ENCODE measurements at regions not wholly inside any gene's neighbourhood (a gene's known extent, or its start where the extent isn't known, plus 50 kb on each side); places are given as distances from the start of the nearest gene placed in this dataset.

DNA sequence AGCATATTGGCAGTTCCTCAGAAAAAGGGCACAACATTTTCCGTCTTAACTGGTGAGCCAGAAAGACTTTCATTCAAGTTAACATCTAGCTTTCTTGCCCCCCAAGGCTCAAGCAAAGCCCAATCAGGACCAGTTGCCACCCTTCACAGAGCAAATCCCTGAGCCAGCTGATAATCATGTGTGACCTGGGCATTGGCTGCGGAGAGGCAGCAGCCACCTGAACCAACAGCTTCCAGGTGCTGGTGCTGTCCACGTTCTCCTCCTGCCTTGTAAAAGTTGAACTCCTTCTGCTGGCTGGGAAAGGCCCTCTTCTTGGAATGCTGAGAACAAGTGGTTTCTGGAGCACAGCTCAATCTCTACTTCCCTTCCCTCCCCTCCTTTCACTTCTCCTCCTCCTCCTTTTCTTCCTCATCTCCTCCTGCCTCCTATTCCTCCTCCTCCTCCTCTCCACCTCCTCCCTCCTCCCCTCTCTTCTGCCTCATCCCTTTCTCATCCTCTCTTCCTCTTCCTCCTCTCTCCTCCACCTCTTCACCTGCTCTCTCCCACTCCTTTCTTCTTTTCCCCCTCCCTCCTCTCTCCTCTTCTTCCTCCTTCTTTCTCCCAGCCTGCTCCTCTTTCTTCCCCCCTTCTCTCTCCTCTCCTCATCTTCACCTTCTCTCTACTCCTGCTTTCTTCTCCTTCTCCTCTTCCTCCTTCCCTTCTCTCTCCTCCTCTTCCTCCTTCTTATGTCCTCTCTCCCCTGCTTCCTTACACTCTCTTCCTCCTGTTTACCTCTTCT, 140.6 kb downstream of the JCAD start:
- no peak for ATAC-seq

DNA sequence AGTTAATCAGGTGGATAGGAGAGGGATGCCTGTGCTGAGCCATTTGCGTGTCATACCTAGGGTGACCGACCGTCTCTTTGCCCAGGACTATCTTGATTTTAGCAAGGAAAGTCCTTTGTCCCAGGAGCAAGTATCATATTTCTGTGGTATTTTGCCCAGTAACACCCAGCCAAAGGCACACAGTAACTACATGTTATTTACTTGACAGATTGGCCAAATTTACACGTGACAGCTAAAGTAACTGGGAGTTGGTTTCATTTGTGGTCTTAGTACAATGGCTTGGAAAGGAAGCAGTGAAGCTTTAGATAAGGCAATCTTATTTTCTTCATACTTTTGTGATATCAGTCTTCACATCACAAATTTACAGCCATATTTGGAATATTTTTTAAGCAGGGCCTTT, 142.1 kb downstream of the JCAD start:
- no peak overlapping the region for H3K27ac ChIP-seq (ENCODE audit: extremely low read length, insufficient read depth, low read length)
- TF ChIP-seq ZIK1 (CRISPR knock-in tag; IDR thresholded peaks at IDR 0.05; ENCODE audit: borderline replicate concordance, low read depth) (no peak), NFKB2 (CRISPR knock-in tag; IDR thresholded peaks at IDR 0.05; ENCODE audit: borderline replicate concordance) (no peak), ZNF333 (CRISPR knock-in tag; IDR thresholded peaks at IDR 0.05; ENCODE audit: borderline replicate concordance) (no peak), ZSCAN20 (CRISPR knock-in tag; IDR thresholded peaks at IDR 0.05; ENCODE audit: borderline replicate concordance) (no peak), POLR2A (IDR thresholded peaks at IDR 0.05; ENCODE audit: insufficient read depth in 1 of 2, low read depth in 2 of 2, low read length in 2 of 2) (no peak), RFX1 (IDR thresholded peaks at IDR 0.05) (no peak), ZNF432 (CRISPR knock-in tag; IDR thresholded peaks at IDR 0.05; ENCODE audit: borderline replicate concordance) (no peak), ZKSCAN5 (CRISPR knock-in tag; IDR thresholded peaks at IDR 0.05) (no peak), MTA1 (CRISPR knock-in tag; IDR thresholded peaks at IDR 0.05; ENCODE audit: borderline replicate concordance) (no peak), SNAI1 (CRISPR knock-in tag; IDR thresholded peaks at IDR 0.05; ENCODE audit: borderline replicate concordance) (no peak)
- TF ChIP-seq, protein P1, sequence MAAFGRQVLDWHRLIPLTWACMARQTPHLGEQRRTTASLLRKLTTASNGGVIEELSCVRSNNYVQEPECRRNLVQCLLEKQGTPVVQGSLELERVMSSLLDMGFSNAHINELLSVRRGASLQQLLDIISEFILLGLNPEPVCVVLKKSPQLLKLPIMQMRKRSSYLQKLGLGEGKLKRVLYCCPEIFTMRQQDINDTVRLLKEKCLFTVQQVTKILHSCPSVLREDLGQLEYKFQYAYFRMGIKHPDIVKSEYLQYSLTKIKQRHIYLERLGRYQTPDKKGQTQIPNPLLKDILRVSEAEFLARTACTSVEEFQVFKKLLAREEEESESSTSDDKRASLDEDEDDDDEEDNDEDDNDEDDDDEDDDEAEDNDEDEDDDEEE (CRISPR knock-in tag; IDR thresholded peaks at IDR 0.05): no peak

More for the DNA sequence above, 140.6 kb downstream of the JCAD start:
- Histone ChIP-seq H3K4me3 (replicated peaks in 1 of 3; ENCODE audit: insufficient read depth in 1 of 3, low read depth in 2 of 3, low read length in 3 of 3) (no peak overlapping the region), H3K9ac (ENCODE audit: insufficient read depth, low read depth, low read length) (no peak overlapping the region), H3K36me3 (replicated peaks in 1 of 2; ENCODE audit: control insufficient read depth in 1 of 2, insufficient read depth in 2 of 2, low read length in 2 of 2) (no peaks in the 10 kb centered on the region), H3K4me1 (ENCODE audit: insufficient read depth, low read length) (no peaks in the 10 kb centered on the region), H3K27me3 (ENCODE audit: control insufficient read depth in 1 of 2, insufficient read depth in 2 of 2, low read length in 2 of 2) (peaks cover 0 to 7% of the 10 kb centered on the region in 2 experiments; a peak in 2 of 5 replicates), H4K20me1 (ENCODE audit: insufficient read depth, low read length) (no peaks in the 10 kb centered on the region), H2AFZ (ENCODE audit: low read length) (no peak overlapping the region), H3K27ac (ENCODE audit: extremely low read length, insufficient read depth, low read length) (no peak overlapping the region), H3K79me2 (ENCODE audit: insufficient read depth, low read length) (no peaks in the 10 kb centered on the region), H3K9me3 (ENCODE audit: low read length) (no peaks in the 10 kb centered on the region), H3K4me2 (ENCODE audit: low read depth, low read length) (no peak overlapping the region)
- intact Hi-C loops (cut with micrococcal nuclease; ENCODE audit: unreplicated experiment) (no loop called here), in situ Hi-C loops (cut with HindIII; ENCODE audit: extremely low pct_ligation_motif_present, low pct_unique_long_range_greater_than_20kb) (no loop called here)
- no TSS peak for BruUV-seq (replicated peaks)
- WGBS (ENCODE audit: low lambda C conversion rate): 34% methylated on average over 3 of the region's 3 CpGs
- ChIA-PET POLR2A (no interaction called here), CTCF (ENCODE audit: low intra/inter-chr PET ratio, low total read pairs) (no interaction called here)
- no peak for FAIRE-seq
- no peak for TF ChIP-seq KDM5A (IDR thresholded peaks at IDR 0.05; ENCODE audit: borderline replicate concordance, low read length)
- TF ChIP-seq ZNF605 (CRISPR knock-in tag; IDR thresholded peaks at IDR 0.05): no peak
- no peak for TF ChIP-seq ZNF251 (CRISPR knock-in tag; IDR thresholded peaks at IDR 0.05)
- TF ChIP-seq TARDBP (CRISPR knock-in tag; IDR thresholded peaks at IDR 0.05): no peak
- no peak for DNase-seq (ENCODE audit: low spot score)

More for the DNA sequence above, 142.1 kb downstream of the JCAD start:
- no peak overlapping the region for H3K4me2 ChIP-seq (ENCODE audit: low read depth, low read length)
- no peak overlapping the region for H2AFZ ChIP-seq (ENCODE audit: low read length)
- BruUV-seq (replicated peaks): no TSS peak
- FAIRE-seq (no peak), DNase-seq (ENCODE audit: low spot score) (no peak), ATAC-seq (no peak)
- no peaks in the 10 kb centered on the region for H3K36me3 ChIP-seq (replicated peaks in 1 of 2; ENCODE audit: control insufficient read depth in 1 of 2, insufficient read depth in 2 of 2, low read length in 2 of 2)
- ChIA-PET POLR2A (no interaction called here), CTCF (ENCODE audit: low intra/inter-chr PET ratio, low total read pairs) (no interaction called here)
- intact Hi-C loops (cut with micrococcal nuclease; ENCODE audit: unreplicated experiment): no loop called here
- no peaks in the 10 kb centered on the region for H3K4me1 ChIP-seq (ENCODE audit: insufficient read depth, low read length)
- H3K27me3 ChIP-seq (ENCODE audit: control insufficient read depth in 1 of 2, insufficient read depth in 2 of 2, low read length in 2 of 2): peaks cover 0 to 7% of the 10 kb centered on the region in 2 experiments; a peak in 2 of 5 replicates
- no peak overlapping the region for H3K4me3 ChIP-seq (replicated peaks in 1 of 3; ENCODE audit: insufficient read depth in 1 of 3, low read depth in 2 of 3, low read length in 3 of 3)
- no peaks in the 10 kb centered on the region for H3K9me3 ChIP-seq (ENCODE audit: low read length)
- 55% methylated on average over 4 of the region's 4 CpGs for WGBS (ENCODE audit: low lambda C conversion rate)
- H4K20me1 ChIP-seq (ENCODE audit: insufficient read depth, low read length): no peaks in the 10 kb centered on the region
- H3K79me2 ChIP-seq (ENCODE audit: insufficient read depth, low read length): no peaks in the 10 kb centered on the region
- in situ Hi-C loops (cut with HindIII; ENCODE audit: extremely low pct_ligation_motif_present, low pct_unique_long_range_greater_than_20kb): no loop called here
- no peak overlapping the region for H3K9ac ChIP-seq (ENCODE audit: insufficient read depth, low read depth, low read length)
